Astrocyte (in vitro differentiated cells and primary cell): ENCODE measurements at regions not wholly inside any gene's neighbourhood (a gene's known extent, or its start where the extent isn't known, plus 50 kb on each side); places are given as distances from the start of the nearest gene placed in this dataset.
A peak's percentile ranks its signal among the peaks of the same experiment; 100 is the strongest.

ENCODE experiments used
- DNase-seq: peaks from one replicate; pipeline ENCODE4 v3.0.0-alpha.2; 2010; ENCODE audit warnings: low read depth
- FAIRE-seq: peaks from 2 replicates; lab custom pipeline; 2011; peaks lifted over from hg19 to GRCh38; lab: Jason Lieb, UNC
- H2AFZ ChIP-seq: 2 replicates; pipeline ENCODE4 v1.6.0; 2012; ENCODE audit warnings: low read depth, low read length, inconsistent platforms
- H3K27ac ChIP-seq: 2 replicates; pipeline ENCODE4 v1.5.1; 2011; ENCODE audit warnings: low read depth, low read length, inconsistent platforms
- H3K27me3 ChIP-seq: 2 replicates; pipeline ENCODE4 v1.6.0; 2011; ENCODE audit warnings: low read length, inconsistent platforms; ENCODE audit not compliant: insufficient read depth
- H3K36me3 ChIP-seq: 2 replicates; pipeline ENCODE4 v1.5.1; 2011; ENCODE audit warnings: low read length, inconsistent platforms; ENCODE audit not compliant: insufficient read depth
- H3K4me1 ChIP-seq: 2 replicates; pipeline ENCODE4 v1.5.1; 2011; ENCODE audit warnings: low read length, inconsistent platforms; ENCODE audit not compliant: insufficient read depth
- H3K4me2 ChIP-seq: 2 replicates; pipeline ENCODE4 v1.6.0; 2012; ENCODE audit warnings: low read length, inconsistent platforms
- H3K4me3 ChIP-seq: 2 replicates; pipeline ENCODE4 v1.5.1; 2011; ENCODE audit warnings: low read depth, mild to moderate bottlenecking, low read length, inconsistent platforms; ENCODE audit not compliant: insufficient read depth
- H3K79me2 ChIP-seq: 2 replicates; pipeline ENCODE4 v1.6.0; 2012; ENCODE audit warnings: mild to moderate bottlenecking, low read length, inconsistent platforms; ENCODE audit not compliant: insufficient read depth
- H3K9ac ChIP-seq: 2 replicates; pipeline ENCODE4 v1.6.0; 2012; ENCODE audit warnings: mild to moderate bottlenecking, low read length, inconsistent platforms
- H3K9me3 ChIP-seq: 2 replicates; pipeline ENCODE4 v1.5.1; 2012; ENCODE audit warnings: low read depth, mild to moderate bottlenecking, low read length, inconsistent platforms; ENCODE audit not compliant: insufficient read depth
- H4K20me1 ChIP-seq: 2 replicates; pipeline ENCODE4 v1.6.0; 2012; ENCODE audit warnings: low read length, inconsistent platforms; ENCODE audit not compliant: insufficient read depth
- H3K27ac Mint-ChIP-seq: one replicate; pipeline ENCODE4 v1.8.0; 2021; ENCODE audit warnings: mild to moderate bottlenecking, mixed read lengths; ENCODE audit not compliant: unreplicated experiment
- H3K27me3 Mint-ChIP-seq: one replicate; pipeline ENCODE4 v1.8.0; 2021; ENCODE audit warnings: low read depth, mixed read lengths; ENCODE audit not compliant: unreplicated experiment
- H3K36me3 Mint-ChIP-seq: one replicate; pipeline ENCODE4 v1.8.0; 2021; ENCODE audit warnings: low read depth, mixed read lengths; ENCODE audit not compliant: unreplicated experiment
- H3K4me1 Mint-ChIP-seq: one replicate; pipeline ENCODE4 v1.8.0; 2021; ENCODE audit warnings: low read depth, mixed read lengths; ENCODE audit not compliant: unreplicated experiment
- H3K4me3 Mint-ChIP-seq: one replicate; pipeline ENCODE4 v1.8.0; 2021; ENCODE audit warnings: mild to moderate bottlenecking, moderate library complexity, mixed read lengths; ENCODE audit not compliant: unreplicated experiment
- H3K9me3 Mint-ChIP-seq: one replicate; pipeline ENCODE4 v1.8.0; 2021; ENCODE audit warnings: mild to moderate bottlenecking, mixed read lengths; ENCODE audit not compliant: unreplicated experiment
- EZH2 ChIP-seq: IDR thresholded peaks from 2 replicates; pipeline ENCODE4 v1.6.1; 2012; ENCODE audit warnings: mild to moderate bottlenecking, low read length, inconsistent platforms; ENCODE audit not compliant: insufficient read depth
- TF ChIP-seq, protein P1 (sequence below): IDR thresholded peaks from 2 replicates; pipeline ENCODE4 v1.5.1; 2011; ENCODE audit warnings: low read depth, mild to moderate bottlenecking, inconsistent platforms, low read length, moderate library complexity; ENCODE audit not compliant: insufficient read depth

DNA sequence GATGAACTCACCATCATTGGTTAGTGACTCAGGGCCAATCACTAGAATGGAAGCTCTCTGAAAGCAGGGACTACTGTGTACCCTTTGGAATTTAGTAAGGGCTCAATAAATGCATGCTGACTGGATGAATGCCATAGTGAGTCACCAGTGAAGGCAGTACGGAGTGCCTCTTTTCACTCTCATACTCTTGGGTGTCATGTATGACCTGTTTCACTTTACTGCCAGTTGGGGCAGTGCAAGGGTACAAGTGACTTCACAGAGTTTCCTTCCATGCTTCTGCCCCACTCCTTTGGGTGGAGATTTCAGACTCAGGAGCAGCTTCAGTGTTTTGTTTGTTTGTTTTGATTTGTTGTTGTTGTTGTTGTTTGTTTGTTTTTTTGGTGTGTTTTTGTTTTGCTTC, 57.7 kb downstream of the SOX3 start:
- FAIRE-seq (peak; percentile 69), DNase-seq (no peak)
- Histone ChIP-seq H3K27me3 (no peaks in the 10 kb centered on the region), H3K4me1 (no peaks in the 10 kb centered on the region), H3K27ac (no peak overlapping the region), H4K20me1 (no peaks in the 10 kb centered on the region), H3K9me3 (no peaks in the 10 kb centered on the region), H3K4me3 (no peak overlapping the region), H3K36me3 (no peaks in the 10 kb centered on the region), H2AFZ (no peak overlapping the region), H3K9ac (no peak overlapping the region), H3K79me2 (no peaks in the 10 kb centered on the region), H3K4me2 (no peak overlapping the region)
- Mint-ChIP-seq H3K36me3 (no peaks in the 10 kb centered on the region), H3K4me3 (no peak overlapping the region), H3K27ac (no peak overlapping the region), H3K9me3 (no peaks in the 10 kb centered on the region), H3K4me1 (no peaks in the 10 kb centered on the region), H3K27me3 (peaks cover 7% of the 10 kb centered on the region)
- TF ChIP-seq, protein P1, sequence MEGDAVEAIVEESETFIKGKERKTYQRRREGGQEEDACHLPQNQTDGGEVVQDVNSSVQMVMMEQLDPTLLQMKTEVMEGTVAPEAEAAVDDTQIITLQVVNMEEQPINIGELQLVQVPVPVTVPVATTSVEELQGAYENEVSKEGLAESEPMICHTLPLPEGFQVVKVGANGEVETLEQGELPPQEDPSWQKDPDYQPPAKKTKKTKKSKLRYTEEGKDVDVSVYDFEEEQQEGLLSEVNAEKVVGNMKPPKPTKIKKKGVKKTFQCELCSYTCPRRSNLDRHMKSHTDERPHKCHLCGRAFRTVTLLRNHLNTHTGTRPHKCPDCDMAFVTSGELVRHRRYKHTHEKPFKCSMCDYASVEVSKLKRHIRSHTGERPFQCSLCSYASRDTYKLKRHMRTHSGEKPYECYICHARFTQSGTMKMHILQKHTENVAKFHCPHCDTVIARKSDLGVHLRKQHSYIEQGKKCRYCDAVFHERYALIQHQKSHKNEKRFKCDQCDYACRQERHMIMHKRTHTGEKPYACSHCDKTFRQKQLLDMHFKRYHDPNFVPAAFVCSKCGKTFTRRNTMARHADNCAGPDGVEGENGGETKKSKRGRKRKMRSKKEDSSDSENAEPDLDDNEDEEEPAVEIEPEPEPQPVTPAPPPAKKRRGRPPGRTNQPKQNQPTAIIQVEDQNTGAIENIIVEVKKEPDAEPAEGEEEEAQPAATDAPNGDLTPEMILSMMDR, result no peak
- no peak for TF ChIP-seq EZH2

- Mint-ChIP-seq H3K36me3 (no peaks in the 10 kb centered on the region), H3K9me3 (no peaks in the 10 kb centered on the region), H3K27ac (no peak overlapping the region), H3K4me1 (no peaks in the 10 kb centered on the region), H3K27me3 (peaks cover 10% of the 10 kb centered on the region), H3K4me3 (no peak overlapping the region)
- no peaks in the 10 kb centered on the region for H3K4me1 ChIP-seq
- no peaks in the 10 kb centered on the region for H3K79me2 ChIP-seq
- TF ChIP-seq EZH2, result no peak
- no peaks in the 10 kb centered on the region for H3K9me3 ChIP-seq
- FAIRE-seq (no peak), DNase-seq (peak; percentile 18)
- no peak overlapping the region for H3K27ac ChIP-seq
- H4K20me1 ChIP-seq, result no peaks in the 10 kb centered on the region
- H3K4me3 ChIP-seq, result no peak overlapping the region
- H3K9ac ChIP-seq, result no peak overlapping the region
- peak overlapping the region; percentile 19 for H3K4me2 ChIP-seq
- H2AFZ ChIP-seq, result peak overlapping the region; percentile 56
- no peaks in the 10 kb centered on the region for H3K27me3 ChIP-seq
- H3K36me3 ChIP-seq, result no peaks in the 10 kb centered on the region
Measured at GRCh38 chrX:140440876-140441275, 64.0 kb downstream of the SOX3 start.

DNA sequence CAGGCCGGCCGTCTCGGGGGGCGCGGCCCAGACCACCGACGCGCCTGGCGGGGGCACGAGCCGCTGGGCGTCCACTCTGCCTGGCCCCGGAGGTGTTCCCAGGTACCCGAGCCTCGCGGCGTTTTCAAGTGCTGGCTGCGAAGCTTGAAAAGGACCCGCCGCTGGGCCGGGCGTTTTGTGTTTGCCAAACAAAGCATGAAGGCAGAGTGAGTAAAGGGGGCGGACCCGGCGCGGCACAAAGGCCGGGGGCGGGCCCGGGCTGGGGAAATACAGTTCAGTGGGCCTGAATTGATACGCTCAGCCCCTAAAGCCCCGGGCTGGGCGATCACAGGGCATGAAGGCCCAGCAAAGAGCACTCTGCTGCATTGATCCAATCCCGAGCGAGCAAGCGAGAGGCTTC, 65.4 kb downstream of the SOX3 start:
- TF ChIP-seq EZH2, result no peak
- TF ChIP-seq, protein P1, result no peak
- Mint-ChIP-seq H3K27me3 (peaks cover 10% of the 10 kb centered on the region), H3K4me3 (no peak overlapping the region), H3K36me3 (no peaks in the 10 kb centered on the region), H3K4me1 (no peaks in the 10 kb centered on the region), H3K9me3 (no peaks in the 10 kb centered on the region), H3K27ac (no peak overlapping the region)
- no peaks in the 10 kb centered on the region for H3K4me1 ChIP-seq
- no peaks in the 10 kb centered on the region for H3K79me2 ChIP-seq
- no peak overlapping the region for H3K27ac ChIP-seq
- H3K36me3 ChIP-seq, result no peaks in the 10 kb centered on the region
- peak; percentile 10 for DNase-seq
- peak overlapping the region; percentile 74 for H3K4me2 ChIP-seq
- H2AFZ ChIP-seq, result peak overlapping the region; percentile 60
- H3K4me3 ChIP-seq, result peak overlapping the region; percentile 37
- peak overlapping the region; percentile 55 for H3K9ac ChIP-seq
- FAIRE-seq, result no peak
- H4K20me1 ChIP-seq, result no peaks in the 10 kb centered on the region
- no peaks in the 10 kb centered on the region for H3K9me3 ChIP-seq
- H3K27me3 ChIP-seq, result no peaks in the 10 kb centered on the region
